Anterior cingulate cortex (tissue), 58 donors: ENCODE measurements at regions not wholly inside any gene's neighbourhood (a gene's known extent, or its start where the extent isn't known, plus 50 kb on each side); places are given as distances from the start of the nearest gene placed in this dataset.

Experiments used
- DNase-seq, 58 donors: peaks; one replicate each; lab custom pipeline; 2025; lab: John Stamatoyannopoulos, UW

GRCh38 chr10:104574427-104574826, 66.7 kb upstream of the SORCS3 start:
- DNase-seq = no peak

DNA sequence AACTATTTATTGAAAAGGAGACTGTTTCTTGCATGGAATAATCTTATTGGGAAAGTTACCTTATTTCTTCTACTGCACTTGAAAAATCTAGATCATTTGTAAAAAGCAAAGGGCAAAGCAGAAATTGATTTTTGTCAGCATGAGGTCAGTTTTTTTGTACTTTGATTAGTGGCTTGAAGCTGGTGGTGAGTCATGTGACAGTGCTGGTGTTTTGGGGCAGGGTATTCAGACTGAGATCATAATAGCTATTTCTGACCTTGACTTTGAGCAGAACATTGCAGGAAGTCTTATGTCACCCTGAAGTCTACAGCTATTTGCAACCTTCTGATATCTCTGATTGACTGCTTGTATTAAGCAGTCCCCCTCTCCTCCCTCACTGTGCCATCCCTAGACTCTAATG, 66.3 kb upstream of the SORCS3 start:
- DNase-seq = no peak

DNA sequence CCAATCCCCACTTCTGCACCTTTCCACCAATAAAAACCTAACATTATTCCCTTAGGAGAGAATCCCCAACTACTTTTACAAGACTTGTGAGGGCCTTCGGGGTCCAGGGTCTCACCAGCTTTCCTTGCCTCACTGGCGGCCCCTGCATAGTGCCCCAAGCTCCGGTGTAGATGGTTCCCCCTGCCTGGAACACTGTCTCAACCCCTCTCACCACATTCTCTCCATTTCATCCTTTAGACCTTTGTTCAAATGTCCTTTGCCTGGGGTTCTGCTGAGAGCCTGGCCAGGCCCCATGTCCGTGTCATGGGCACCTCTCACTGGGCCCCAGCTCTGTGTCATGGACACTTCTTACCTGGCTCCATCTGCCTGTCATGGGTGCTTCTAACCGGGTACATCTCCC, 64.5 kb upstream of the SORCS3 start:
- DNase-seq = no peak

DNA sequence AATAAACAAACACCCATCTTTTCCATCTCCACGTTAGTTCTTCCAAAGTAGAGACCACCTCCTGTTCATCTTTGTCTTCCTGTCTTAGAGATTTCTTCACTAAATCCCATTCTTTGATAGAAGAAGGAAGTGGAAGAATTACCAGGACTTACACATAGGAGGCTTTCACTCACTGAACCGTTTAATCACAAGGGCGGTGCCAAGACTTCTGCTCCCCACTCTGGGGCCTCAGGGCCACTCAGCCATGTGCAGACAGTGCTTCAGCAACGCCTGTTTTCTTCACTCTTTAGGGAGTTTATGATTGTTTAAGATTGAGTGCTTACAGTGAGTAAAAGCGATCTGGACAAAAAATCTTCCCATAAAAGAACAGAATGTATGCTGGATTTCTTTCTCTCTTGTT, 63.9 kb upstream of the SORCS3 start:
- no peak for DNase-seq

DNA sequence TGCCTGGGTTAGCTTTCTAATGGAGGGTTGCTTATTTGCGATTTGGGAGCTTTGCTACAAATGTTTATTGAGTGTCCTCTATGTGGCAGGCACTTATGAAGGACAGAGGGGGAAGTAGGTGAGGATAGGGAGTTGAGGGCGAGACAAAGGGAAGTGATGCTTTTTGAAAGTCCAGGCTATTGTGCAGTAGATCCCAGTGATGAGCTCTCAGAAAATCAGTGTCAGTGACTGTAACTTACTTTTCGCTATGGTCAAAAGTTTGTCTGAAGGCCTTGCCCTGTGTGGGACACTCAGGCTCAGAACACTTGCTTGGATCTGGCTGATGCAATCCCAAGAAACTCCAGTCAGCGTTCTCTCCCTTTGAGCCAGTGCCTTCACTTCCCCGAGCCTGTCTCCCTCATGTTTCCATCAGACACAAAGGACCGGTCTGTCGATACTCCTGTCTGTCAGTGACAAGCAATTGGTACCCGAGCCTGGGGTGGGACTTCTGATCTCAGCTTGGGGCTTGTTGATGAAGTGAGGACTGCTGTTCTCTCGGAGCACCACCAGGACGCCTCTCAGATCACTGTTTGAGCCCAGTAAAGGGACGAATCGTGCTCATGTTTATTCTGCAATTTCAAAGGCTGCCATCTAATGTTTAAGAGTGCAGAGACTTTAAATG, 63.1 kb upstream of the SORCS3 start:
- no peak for DNase-seq

DNA sequence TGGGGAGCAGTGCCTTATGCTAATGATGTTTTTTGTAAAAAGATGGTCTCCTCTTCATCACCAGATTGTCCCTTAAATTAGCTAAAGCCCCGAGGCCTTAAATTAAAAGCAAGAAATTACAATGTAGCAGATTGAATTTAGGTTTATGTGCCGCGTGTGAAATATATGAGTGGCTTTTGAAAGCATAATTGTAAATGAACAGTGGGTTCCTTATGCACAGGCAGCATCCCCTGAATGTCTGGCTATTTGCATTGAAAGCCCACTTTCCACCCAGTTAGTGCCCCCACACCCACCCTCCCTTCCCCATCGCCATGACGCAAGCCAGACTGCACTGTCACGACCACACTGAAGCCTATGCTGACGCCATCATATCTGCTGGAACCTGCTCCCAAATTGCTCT, 62.4 kb upstream of the SORCS3 start:
- no peak for DNase-seq

- no peak for DNase-seq
These were observed 62.0 kb upstream of the SORCS3 start for GRCh38 chr10:104579136-104579535.

- DNase-seq = peak in 30 of 58 donors; percentile 6 to 65 (median 26)
These were observed 60.8 kb upstream of the SORCS3 start for GRCh38 chr10:104580321-104580720.

- DNase-seq = peak in 54 of 58 donors; percentile 8 to 81 (median 42)
These were observed 60.1 kb upstream of the SORCS3 start for GRCh38 chr10:104580774-104581675.

DNA sequence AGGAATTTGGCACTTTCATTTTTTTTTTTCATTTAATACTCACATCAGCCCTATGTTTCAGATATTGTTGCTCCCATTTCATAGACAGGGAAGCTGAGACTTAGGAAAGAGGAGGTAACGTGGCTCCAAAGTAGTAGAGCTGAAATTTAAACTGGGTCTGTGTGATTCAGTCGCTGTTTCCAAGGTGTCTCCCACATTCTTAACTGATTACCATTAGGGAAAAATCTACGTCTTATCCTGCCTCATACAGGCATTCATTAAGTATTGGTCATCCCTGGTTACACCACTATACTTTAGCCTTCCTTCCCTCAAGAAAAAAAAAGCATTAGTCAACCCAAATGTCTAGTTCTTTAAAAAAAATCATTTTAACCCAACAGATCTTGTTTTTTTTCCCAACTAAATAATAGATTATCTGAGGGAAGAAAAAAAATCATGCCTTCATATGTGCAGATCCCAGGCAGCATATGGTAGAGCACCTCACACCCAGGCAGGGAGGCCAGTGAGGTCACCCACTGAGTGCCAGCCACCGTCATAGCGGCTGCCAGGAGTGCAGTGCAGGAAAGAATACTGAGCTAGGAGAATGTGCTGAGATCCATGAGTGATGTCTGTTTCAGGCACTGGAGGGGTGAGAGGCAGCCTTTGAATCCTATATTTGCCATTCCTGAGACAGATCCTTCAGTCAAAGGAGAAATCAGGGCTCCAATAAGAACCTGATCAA, 59.0 kb upstream of the SORCS3 start:
- no peak for DNase-seq

DNA sequence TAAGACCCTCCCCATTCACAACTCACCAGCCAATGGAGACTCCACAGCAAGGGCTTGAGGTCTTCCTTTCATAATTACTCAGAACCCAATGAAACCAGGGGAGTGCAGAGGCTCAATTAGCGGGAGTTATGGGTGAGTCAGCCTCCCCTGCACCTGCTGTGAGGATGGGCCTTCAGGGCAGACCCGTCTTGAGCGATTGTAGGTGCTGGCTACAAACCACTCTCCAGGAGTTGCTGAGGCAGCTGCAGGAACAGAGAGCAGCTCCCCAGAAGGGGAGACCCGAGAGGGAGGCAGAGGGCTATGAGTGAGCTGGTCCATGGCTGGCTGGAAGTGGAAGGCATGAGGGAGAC, 58.5 kb upstream of the SORCS3 start:
- no peak for DNase-seq

DNA sequence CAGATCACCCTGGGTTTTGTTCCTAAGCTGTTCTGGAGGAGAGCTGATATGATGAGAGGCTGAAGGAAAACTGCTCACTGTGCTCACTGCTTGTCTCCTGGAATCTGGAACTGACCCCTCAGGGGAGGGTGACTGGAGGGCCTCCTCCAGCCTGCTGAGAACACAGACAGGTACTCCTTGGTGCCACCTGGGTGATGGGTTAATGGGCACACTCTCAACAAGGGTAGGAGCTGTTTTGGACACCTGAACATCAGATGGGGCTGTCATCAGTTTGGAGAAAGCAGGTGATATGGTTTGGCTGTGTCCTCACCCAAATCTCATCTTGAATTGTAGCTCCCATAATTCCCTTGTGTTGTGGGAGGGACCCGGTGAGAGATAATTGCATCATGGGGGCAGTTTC, 58.1 kb upstream of the SORCS3 start:
- DNase-seq = no peak

DNA sequence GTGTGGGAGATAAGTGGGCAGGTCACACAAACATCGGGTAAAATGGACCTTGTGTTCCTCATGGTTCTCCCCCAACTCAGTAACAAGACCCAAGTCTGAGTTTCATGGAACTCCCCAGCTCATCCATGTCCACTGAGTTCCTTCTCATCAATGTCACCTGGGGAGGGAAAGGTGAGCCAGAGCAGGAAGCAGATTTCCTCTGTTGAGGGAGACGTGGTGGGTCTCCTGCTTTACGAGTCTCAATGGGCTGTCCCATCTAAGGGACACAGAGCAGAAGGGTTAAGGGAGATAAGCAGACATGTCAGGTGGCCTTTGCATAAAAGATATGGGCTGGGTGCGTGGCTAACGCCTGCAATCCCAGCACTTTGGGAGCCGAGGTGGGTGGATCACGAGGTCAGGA, 56.5 kb upstream of the SORCS3 start:
- no peak for DNase-seq

GRCh38 chr10:104587751-104588150, 53.3 kb upstream of the SORCS3 start:
- no peak for DNase-seq

GRCh38 chr10:104589431-104589830, 51.7 kb upstream of the SORCS3 start:
- DNase-seq = no peak

DNA sequence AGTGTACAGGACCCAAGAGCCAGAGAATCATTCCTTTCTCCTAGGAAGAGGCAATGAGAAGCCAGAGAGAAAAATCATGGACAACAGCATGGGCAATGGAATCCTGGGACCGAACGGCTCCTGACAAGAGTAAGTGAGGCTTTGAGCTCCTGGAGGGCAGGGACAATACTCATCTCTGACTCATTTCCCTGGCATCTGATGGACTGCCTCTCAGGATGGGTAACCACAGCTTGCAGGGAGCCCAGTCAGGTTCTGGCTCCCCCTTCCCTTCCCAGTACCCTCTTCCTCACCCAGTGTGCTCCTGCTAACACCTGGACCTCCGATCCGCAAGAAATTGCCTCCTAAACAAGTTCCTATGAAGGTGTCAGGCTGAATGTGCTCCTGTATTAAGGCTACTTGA, 51.2 kb upstream of the SORCS3 start:
- no peak for DNase-seq
